KMS-11 (cell line): ENCODE measurements at regions not wholly inside any gene's neighbourhood (a gene's known extent, or its start where the extent isn't known, plus 50 kb on each side); places are given as distances from the start of the nearest gene placed in this dataset.

Source experiments
- H2AFZ ChIP-seq: fragments of 200-600 bp; sonication (generic); 2 replicates; pipeline ENCODE4 v1.6.1; 2016; ENCODE audit warnings: antibody characterized with exemption, mixed run types, low read depth
- H3K27ac ChIP-seq: fragments of 200-600 bp; sonication (generic); 2 replicates; pipeline ENCODE4 v1.6.1; 2016; ENCODE audit warnings: mild to moderate bottlenecking, mixed run types
- H3K27me3 ChIP-seq: fragments of 200-600 bp; sonication (generic); 2 replicates; pipeline ENCODE4 v1.6.1; 2017; ENCODE audit warnings: mild to moderate bottlenecking, low read depth, mixed run types, moderate library complexity; ENCODE audit not compliant: insufficient read depth
- H3K36me3 ChIP-seq: fragments of 200-600 bp; sonication (generic); 2 replicates; pipeline ENCODE4 v1.6.1; 2017; ENCODE audit warnings: mild to moderate bottlenecking, mixed run types; ENCODE audit not compliant: insufficient read depth
- H3K4me1 ChIP-seq: fragments of 200-600 bp; sonication (generic); 2 replicates; pipeline ENCODE4 v1.6.1; 2016; ENCODE audit warnings: mild to moderate bottlenecking, low read depth, mixed run types; ENCODE audit not compliant: poor library complexity, severe bottlenecking
- H3K4me2 ChIP-seq: fragments of 200-600 bp; sonication (generic); 2 replicates; pipeline ENCODE4 v1.7.0; 2016; ENCODE audit warnings: mild to moderate bottlenecking, mixed run types
- H3K4me3 ChIP-seq: fragments of 200-600 bp; sonication (generic); IDR thresholded peaks from 2 replicates; pipeline ENCODE4 v1.6.1; 2017; ENCODE audit warnings: low read depth, low read length, mixed read lengths; ENCODE audit not compliant: insufficient read depth
- H3K79me2 ChIP-seq: fragments of 200-600 bp; sonication (generic); 2 replicates; pipeline ENCODE4 v1.6.1; 2016; ENCODE audit warnings: low read depth, mixed run types; ENCODE audit not compliant: insufficient read depth
- H3K9ac ChIP-seq: fragments of 200-600 bp; sonication (generic); 2 replicates; pipeline ENCODE4 v1.6.1; 2016; ENCODE audit warnings: mild to moderate bottlenecking, mixed run types
- H4K20me1 ChIP-seq: fragments of 200-600 bp; sonication (generic); 2 replicates; pipeline ENCODE4 v1.6.1; 2016; ENCODE audit warnings: mild to moderate bottlenecking, mixed run types; ENCODE audit not compliant: insufficient read depth
- TF ChIP-seq, protein P1 (sequence below): fragments of 200-600 bp; sonication (generic); conservative IDR thresholded peaks from 2 replicates; pipeline ENCODE4 v1.6.1; 2017; ENCODE audit warnings: low read depth, mild to moderate bottlenecking, antibody characterized with exemption, low read length, moderate library complexity, mixed read lengths

- Histone ChIP-seq H2AFZ (no peak overlapping the region), H3K36me3 (no peaks in the 10 kb centered on the region), H3K9ac (no peak overlapping the region), H3K27me3 (no peaks in the 10 kb centered on the region), H3K4me3 (no peak overlapping the region), H3K4me2 (no peak overlapping the region), H4K20me1 (no peaks in the 10 kb centered on the region), H3K79me2 (no peaks in the 10 kb centered on the region), H3K4me1 (no peaks in the 10 kb centered on the region), H3K27ac (no peak overlapping the region)
- TF ChIP-seq, protein P1, sequence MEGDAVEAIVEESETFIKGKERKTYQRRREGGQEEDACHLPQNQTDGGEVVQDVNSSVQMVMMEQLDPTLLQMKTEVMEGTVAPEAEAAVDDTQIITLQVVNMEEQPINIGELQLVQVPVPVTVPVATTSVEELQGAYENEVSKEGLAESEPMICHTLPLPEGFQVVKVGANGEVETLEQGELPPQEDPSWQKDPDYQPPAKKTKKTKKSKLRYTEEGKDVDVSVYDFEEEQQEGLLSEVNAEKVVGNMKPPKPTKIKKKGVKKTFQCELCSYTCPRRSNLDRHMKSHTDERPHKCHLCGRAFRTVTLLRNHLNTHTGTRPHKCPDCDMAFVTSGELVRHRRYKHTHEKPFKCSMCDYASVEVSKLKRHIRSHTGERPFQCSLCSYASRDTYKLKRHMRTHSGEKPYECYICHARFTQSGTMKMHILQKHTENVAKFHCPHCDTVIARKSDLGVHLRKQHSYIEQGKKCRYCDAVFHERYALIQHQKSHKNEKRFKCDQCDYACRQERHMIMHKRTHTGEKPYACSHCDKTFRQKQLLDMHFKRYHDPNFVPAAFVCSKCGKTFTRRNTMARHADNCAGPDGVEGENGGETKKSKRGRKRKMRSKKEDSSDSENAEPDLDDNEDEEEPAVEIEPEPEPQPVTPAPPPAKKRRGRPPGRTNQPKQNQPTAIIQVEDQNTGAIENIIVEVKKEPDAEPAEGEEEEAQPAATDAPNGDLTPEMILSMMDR = no peak
Measured at GRCh38 chr20:60266177-60266823, 308.1 kb downstream of the CDH26 start.

DNA sequence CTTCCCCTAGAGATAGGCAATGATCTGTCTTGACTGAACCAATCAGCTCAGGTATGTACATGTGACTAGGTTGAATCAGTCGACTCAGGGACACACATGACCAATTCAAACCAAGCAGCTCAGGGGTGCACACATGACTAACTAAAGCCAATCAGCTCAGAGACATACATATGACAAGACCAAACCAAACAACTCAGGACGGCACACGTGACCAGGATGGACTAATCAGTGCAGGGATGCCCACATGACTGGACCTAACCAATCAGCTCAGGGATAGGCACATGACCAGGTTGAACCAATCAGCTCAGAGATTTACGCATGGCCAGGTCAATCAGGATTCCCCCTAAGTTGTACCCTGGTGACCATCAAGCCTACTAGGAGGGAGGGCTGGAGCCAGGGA lies 310.3 kb downstream of the CDH26 start:
- no peaks in the 10 kb centered on the region for H3K4me1 ChIP-seq

GRCh38 chr20:60269573-60270162 lies 311.4 kb downstream of the CDH26 start:
- no peak overlapping the region for H3K9ac ChIP-seq
- no peaks in the 10 kb centered on the region for H3K36me3 ChIP-seq
- no peak overlapping the region for H3K27ac ChIP-seq
- TF ChIP-seq, protein P1 = no peak
- H3K27me3 ChIP-seq = no peaks in the 10 kb centered on the region
- no peak overlapping the region for H3K4me3 ChIP-seq
- H4K20me1 ChIP-seq = no peaks in the 10 kb centered on the region
- H2AFZ ChIP-seq = no peak overlapping the region
- H3K79me2 ChIP-seq = no peaks in the 10 kb centered on the region
- H3K4me2 ChIP-seq = no peak overlapping the region
- no peaks in the 10 kb centered on the region for H3K4me1 ChIP-seq

More for the DNA sequence above, 310.3 kb downstream of the CDH26 start:
- TF ChIP-seq, protein P1 = no peak
- Histone ChIP-seq H3K27ac (no peak overlapping the region), H3K79me2 (no peaks in the 10 kb centered on the region), H3K27me3 (no peaks in the 10 kb centered on the region), H3K4me2 (no peak overlapping the region), H3K4me3 (no peak overlapping the region), H3K9ac (no peak overlapping the region), H2AFZ (no peak overlapping the region), H3K36me3 (no peaks in the 10 kb centered on the region), H4K20me1 (no peaks in the 10 kb centered on the region)

GRCh38 chr20:60270341-60270740 lies 312.1 kb downstream of the CDH26 start:
- Histone ChIP-seq H4K20me1 (no peaks in the 10 kb centered on the region), H3K4me2 (no peak overlapping the region), H3K4me1 (no peaks in the 10 kb centered on the region), H2AFZ (no peak overlapping the region), H3K9ac (no peak overlapping the region), H3K36me3 (no peaks in the 10 kb centered on the region), H3K79me2 (no peaks in the 10 kb centered on the region), H3K27ac (no peak overlapping the region), H3K27me3 (no peaks in the 10 kb centered on the region), H3K4me3 (no peak overlapping the region)
- TF ChIP-seq, protein P1 = no peak
